GM21529 (cell line): ENCODE measurements at regions not wholly inside any gene's neighbourhood (a gene's known extent, or its start where the extent isn't known, plus 50 kb on each side); places are given as distances from the start of the nearest gene placed in this dataset.
"Not testable (repeated sequence)": the region's sequence is repeated elsewhere in the genome, so short reads cannot be mapped to it uniquely, and the experiment has no call there.

ENCODE experiments used
- ATAC-seq: cut with Tn5 transposase; IDR thresholded peaks from one replicate; pipeline ENCODE4 v1.9.1; 2021; ENCODE audit not compliant: unreplicated experiment

DNA sequence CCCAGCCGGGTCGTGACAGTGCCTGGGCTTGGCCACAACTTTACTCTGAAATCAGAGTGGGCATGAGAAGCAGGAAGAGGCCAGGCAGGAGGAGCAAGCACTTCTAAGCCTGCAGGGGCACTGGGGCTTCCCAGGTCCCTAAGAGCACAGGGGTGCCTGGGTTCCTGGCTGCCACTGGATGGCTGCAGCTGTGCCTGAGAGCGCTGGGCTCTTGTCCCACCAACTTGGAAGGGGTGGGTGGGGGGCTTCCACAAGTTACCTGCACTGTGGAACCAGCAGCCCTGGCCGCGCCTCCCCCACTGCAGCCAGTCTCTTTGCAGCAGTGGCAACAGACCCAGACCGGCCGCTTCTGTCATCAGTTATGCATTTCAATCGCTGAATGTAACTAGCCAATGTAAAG lies 434.7 kb upstream of the GRM3 start:
- ATAC-seq = no peak

DNA sequence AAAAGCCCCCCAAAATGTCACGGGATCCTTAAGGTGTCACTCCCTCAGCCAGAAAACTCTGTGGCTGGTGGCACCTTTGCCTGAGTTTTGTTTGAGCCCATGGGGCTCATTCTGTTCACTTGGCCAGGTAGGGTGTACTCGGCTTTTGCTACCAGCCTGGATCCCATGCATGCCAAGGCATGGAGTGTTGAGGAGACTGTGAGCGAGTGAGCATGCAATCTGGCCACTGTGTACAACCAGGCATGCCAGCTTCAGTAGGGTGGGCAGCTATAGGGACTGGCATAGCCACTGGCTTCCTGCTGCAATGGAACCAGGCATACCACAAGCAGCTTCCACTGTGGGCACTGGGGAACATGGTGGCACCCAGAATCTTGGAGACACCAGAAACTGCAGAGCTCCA lies 436.0 kb upstream of the GRM3 start:
- ATAC-seq = no peak

DNA sequence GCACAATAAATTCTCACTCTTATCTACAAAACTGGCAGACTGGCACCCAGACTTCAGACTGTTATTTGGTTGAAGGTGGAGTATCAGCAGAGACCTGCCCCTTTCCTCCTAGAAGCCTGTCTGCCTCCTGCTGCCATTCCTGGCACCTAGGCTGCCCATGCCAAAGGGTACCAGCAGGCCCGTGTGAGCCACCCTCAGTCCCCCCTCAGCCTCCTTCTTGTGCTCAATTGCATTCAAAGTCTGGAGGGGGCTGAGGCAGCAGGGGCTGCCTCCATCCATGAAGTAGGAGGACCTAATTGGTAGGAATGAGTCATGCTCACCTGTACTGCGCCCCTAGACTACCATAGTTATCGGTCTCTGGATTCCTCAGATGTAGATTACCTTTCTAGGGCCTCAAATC lies 440.9 kb upstream of the GRM3 start:
- ATAC-seq = no peak

DNA sequence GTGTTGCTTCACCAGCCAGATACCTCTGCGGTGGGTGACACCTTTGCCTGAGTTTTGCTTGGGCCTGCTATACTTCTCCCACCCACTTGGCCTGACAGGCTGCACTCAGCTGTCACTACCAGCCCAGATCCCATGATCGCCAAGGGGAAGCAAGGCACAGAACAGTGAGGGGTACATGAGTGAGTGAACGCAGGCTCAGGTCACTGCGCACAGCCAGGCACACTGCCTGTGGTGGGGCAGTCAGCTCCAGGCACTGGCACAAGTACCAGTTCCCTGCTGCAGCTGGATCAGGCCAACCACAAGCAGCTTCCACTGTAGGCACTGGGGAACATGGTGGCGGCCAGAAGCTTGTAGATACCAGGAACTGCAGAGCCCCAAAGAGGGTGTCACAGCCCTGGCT lies 441.9 kb upstream of the GRM3 start:
- ATAC-seq = no peak

DNA sequence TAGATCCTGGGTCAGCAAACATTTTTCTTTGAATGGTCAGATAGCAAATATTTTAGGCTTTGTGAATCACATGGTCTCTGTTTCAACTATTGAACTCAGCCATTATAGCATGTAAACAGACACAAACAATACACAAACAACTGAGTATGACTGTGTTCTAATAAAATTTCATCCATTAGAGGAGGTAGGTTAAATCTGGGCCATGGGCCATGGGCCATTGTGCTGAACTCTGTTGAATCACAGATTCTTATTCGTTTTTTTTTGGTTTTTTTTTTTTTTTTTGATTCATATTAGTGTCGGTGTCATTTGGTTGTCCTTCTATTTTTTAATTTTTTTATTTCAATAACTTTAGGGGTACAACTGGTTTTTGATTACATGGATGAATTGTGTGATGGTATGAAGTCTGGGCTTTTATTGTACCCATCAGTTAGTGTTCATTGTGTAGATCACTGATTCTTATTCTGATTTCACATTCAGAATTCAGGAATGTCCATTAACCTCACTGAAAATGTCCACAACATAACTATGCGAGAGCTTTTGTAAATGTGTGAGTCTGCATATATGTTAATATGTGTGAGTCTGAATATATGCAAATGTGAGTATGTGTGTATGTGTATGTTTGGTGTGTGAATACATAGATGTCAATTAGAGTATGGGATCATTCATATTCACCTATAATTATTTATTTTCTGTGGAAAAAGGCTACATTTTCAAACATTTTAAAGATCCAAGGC lies 443.7 kb upstream of the GRM3 start:
- no peak for ATAC-seq

DNA sequence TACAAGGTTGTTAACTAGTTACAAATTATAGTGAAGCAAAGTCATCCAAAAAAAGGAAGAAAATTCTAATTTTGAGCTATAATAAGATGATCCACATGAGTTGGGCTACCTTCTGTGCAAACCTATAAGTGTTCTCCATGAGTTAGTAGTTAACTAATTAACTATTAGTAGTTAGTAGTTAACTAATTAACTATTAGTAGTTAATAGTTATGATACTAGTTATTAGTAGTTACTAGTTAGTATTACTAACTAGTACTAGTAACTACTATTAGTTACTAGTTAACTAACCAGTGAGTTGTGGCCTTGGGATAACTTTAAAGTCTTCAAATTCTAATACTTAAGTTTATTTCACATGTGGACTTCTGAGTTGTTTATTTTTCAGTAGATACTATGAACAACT lies 453.4 kb upstream of the GRM3 start:
- ATAC-seq = no peak

DNA sequence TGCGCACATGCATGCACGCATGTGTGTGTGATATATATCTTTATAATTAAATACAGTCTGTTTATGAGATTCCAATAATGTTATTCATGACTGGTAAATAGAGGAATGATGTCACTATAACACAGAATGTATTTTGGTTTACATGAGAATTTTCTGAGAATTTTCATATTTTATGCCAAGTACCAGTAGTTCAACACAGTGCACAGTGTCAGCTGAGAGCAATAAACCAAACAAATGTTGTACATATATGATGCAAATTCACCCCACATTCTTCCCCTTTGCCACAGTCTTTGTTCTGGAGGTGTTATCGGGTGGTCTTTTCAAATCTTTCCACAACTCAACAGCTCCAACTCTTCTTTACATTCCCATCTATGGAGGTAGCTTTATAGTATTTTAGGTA lies 462.2 kb upstream of the GRM3 start:
- no peak for ATAC-seq

DNA sequence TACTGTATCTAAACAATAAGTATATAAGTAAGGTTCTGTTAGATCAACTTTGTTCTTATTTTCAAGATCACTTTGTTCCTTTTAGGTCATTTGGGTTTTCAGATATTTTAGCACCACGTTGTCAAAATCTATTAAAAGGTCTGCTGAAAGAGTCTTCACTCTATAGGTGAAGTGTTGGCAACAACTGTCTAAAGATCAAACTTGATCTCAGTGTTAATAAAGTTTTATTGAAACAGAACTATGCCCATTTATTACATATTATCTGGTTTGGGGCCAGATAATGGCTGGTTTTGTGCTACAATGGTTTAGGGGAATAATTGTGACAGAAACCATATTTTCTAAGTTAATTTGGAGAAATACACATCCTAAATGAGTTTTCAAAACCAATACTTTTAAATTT lies 478.9 kb upstream of the GRM3 start:
- ATAC-seq = no peak

- ATAC-seq = no peak
Observed at GRCh38 chr7:86158111-86158510, 485.6 kb upstream of the GRM3 start.

DNA sequence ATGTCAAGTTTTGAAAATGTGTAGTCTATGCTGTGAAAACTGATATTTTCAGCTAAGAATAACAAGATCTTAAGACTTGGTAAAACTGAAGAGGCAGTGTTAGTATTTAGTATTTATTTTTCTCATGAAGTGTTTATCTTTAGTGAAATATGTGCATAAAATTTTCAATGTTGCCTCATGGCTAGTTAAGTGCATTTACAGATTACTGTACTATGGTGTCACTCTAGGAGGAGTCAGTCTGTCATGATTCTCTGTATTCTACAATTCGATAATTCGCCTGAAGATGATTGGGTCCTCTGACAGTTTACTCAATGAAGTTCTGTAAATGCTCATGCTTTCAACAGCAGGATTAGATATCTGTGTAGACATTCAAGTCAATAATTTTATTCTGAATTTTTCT lies 488.1 kb upstream of the GRM3 start:
- no peak for ATAC-seq

DNA sequence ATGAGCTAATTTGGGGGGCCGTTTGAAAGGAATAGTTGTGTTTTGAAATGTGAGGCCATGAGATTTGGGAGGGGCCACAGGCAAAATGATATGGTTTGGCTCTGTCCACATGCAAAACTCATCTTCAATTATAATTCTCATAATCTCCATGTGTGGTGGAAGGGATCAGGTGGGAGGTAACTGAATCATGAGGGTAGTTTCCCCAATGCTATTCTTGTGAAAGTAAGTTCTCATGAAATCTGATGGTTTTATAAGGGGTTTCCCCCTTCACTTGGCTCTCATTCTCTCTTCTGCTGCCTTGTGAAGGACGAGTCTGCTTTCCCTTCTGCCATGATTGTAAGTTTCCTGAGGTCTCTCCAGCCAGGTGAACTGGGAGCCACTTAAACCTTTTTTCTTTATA lies 490.8 kb upstream of the GRM3 start:
- ATAC-seq = no peak

DNA sequence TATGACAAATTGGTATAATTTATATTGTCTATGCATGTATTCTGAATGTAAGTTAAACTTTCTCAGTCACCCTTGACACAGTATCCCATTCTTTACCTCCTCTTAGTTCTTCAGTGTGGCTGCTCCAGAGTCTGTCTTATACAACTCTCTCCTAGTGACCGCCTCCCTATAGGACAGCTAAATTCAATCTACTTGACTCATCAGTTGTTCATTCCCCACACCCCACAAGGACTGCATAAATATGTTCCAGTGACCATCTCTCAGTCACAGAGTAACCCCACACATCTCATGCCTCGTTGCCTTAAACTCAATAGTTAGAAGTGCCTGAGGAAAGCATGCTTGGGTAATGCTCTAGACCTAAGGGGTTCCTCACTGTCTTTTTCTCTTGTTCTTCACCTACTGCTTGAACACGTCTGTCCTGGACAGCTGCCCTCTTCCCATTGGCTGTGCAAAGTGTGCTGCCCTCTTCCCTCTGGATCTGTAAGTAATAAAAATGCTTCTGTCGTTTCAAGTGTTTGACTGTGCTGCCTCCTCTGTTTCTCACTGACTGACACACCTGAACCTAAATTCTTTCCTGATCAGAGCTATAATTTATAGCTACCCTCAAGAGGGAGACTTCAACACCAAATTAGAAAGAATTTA lies 494.6 kb upstream of the GRM3 start:
- no peak for ATAC-seq

DNA sequence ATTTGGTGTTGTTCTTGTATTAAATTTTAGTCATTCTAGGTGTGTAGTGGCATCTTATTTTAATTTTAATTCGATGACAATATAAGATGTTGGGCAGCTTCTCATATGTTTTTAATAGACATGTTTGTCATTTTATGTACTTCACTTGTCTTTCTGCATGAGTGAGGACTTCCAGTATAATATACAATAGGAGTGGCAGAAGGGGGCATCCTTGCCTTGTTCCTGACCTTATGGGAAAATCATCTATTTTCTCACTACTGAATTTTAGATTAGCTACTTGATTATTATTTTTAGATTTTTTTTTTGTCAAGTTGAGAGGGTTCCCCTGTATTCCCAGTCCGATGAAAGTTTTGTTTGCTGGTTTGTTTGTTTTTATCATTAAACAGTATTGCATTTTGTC lies 495.2 kb upstream of the GRM3 start:
- ATAC-seq = no peak

GRCh38 chr7:86137343-86137742 lies 506.4 kb upstream of the GRM3 start:
- ATAC-seq = no peak

- ATAC-seq = no peak
Observed at GRCh38 chr7:86130268-86130667, 513.4 kb upstream of the GRM3 start.

DNA sequence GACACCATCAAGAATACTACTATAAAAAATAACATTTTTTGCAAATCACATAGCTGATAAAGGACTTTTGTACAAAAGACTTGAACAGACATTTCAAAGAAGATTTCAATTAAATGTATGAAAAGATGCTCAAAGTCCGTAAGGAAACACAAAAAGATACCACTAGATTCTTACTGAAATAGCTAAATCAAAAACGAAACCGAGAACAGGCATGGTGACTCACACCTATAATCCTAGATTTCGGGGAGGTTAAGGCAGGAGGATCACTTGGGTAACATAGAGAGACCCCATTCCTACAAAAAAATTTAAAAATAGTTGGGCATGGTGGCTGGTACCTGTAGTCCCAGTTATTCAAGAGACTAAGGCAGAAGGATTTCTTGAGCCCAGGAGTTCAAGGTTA lies 520.2 kb upstream of the GRM3 start:
- no peak for ATAC-seq

GRCh38 chr7:86094166-86094669 lies 549.5 kb upstream of the GRM3 start:
- no peak for ATAC-seq

DNA sequence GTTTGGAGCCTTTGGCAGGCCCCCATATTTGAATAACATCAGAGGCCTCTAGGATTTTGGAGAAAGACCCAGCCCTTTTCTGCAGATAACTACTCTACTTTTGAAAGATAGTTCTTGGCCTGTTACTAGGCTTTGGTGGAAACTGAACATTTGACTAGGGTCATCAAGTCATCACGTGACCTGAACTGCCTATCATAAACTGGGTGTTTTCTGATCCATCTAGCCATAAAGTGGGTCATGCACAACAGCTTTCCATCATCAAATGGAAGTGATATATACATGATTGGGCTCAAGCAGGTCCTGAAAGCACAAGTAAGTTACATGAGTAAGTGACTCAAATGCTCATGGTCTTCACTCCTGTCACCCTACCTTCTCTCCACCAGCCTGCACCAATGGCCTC lies 552.3 kb upstream of the GRM3 start:
- no peak for ATAC-seq

DNA sequence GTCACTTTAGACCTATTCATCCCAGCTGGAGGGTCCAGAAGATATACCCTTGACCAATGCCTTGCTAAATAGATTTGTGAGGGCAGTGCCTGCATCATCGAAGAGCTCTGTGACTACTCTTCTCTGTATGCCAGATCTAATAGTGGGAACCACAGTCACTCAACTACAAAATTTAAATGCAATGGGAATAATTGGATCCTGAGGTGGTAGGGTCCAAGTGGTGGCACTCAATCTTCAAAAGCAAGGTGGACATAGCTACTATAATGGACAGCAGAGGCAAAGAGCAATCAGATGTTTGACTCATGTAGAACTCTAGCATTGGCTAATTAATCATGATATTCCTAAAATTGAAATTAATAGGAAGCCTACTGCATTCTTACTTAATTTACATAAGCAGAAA lies 554.3 kb upstream of the GRM3 start:
- ATAC-seq = no peak

DNA sequence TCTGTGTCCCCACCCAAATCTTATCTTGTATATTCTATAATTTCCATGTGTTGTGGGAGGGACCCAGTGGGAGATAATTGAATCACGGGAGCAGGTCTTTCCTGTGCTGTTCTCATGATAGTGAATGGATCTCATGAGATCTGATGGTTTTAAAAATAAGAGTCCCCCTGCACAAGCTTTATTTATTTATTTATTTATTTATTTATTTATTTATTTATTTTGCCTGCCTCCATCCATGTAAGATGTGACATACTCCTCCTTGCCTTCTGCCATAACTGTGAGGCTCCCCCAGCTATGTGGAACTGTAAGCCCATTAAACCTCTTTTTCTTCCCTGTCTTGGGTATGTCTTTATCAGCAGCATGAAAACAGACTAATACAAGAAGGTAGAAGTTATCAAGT lies 579.1 kb upstream of the GRM3 start:
- not testable (repeated sequence) for ATAC-seq

GRCh38 chr7:86058649-86059048 lies 585.1 kb upstream of the GRM3 start:
- no peak for ATAC-seq

DNA sequence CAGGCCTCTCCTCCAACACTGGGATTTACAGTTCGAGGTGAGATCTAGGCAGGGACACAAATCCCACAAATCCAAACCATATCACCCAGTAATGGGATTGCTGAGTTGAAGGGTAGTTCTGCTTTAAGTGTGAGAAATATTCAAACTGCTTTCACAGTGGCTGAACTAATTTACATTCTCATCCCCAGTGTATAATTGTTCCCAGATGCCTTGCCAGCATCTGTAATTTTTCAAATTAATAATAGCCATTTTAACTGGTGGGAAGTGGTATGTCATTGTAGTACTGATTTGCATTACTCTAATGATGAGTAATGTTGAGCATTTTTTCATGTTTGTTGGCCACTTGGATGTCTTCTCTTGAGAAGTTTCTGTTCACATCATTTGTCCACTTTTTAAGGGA lies 592.8 kb upstream of the GRM3 start:
- ATAC-seq = no peak

DNA sequence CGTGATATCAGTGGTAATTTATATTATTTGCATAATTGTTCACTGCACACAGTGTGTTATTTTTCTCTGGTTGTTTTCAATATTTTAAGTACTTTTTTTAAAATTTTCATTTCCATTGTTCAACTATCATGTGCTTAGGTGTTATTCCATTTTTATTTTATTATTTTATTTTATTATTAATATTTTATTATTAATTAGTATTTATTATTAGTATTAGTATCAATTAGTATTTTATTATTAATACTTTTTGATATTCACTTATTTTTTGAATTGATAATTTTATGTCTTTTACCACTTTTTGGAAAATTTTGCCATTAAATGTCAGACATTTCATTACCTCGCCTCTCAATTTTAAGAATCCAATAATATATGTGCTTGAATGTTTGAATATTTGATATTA lies 593.8 kb upstream of the GRM3 start:
- ATAC-seq = no peak
